ENCODE measurements at regions not wholly inside any gene's neighbourhood (a gene's known extent, or its start where the extent isn't known, plus 50 kb on each side); places are given as distances from the start of the nearest gene placed in this dataset.

GRCh38 chr18:22550366-22550765, 132.7 kb upstream of the CTAGE1 start:
- Histone ChIP-seq H3K27ac (ENCODE audit: low read depth, low read length) (no peak overlapping the region), H3K36me3 (ENCODE audit: control insufficient read depth in 1 of 2, insufficient read depth in 2 of 2, low read length in 2 of 2) (no peaks in the 10 kb centered on the region), H3K4me3 (ENCODE audit: low read depth in 1 of 2, low read length in 2 of 2) (no peak overlapping the region), H3K27me3 (ENCODE audit: control insufficient read depth in 1 of 2, insufficient read depth in 2 of 2, low read length in 2 of 2) (peaks cover 0 to 4% of the 10 kb centered on the region in 2 donors), H3K9me3 (ENCODE audit: control insufficient read depth in 1 of 2, low read length in 2 of 2) (no peaks in the 10 kb centered on the region), H3K9ac (ENCODE audit: low read depth in 1 of 2, low read length in 2 of 2) (no peak overlapping the region), H3K4me1 (ENCODE audit: control insufficient read depth in 1 of 2, insufficient read depth in 2 of 2, low read length in 2 of 2) (no peaks in the 10 kb centered on the region)

GRCh38 chr18:22550861-22551260, 133.1 kb upstream of the CTAGE1 start:
- no peak overlapping the region for H3K27ac ChIP-seq (ENCODE audit: low read depth, low read length)

GRCh38 chr18:22551536-22552151, 133.9 kb upstream of the CTAGE1 start:
- Histone ChIP-seq H3K36me3 (ENCODE audit: control insufficient read depth in 1 of 2, insufficient read depth in 2 of 2, low read length in 2 of 2) (no peaks in the 10 kb centered on the region), H3K9me3 (ENCODE audit: control insufficient read depth in 1 of 2, low read length in 2 of 2) (no peaks in the 10 kb centered on the region), H3K27ac (ENCODE audit: low read depth, low read length) (no peak overlapping the region), H3K4me1 (ENCODE audit: control insufficient read depth in 1 of 2, insufficient read depth in 2 of 2, low read length in 2 of 2) (no peaks in the 10 kb centered on the region), H3K4me3 (ENCODE audit: low read depth in 1 of 2, low read length in 2 of 2) (no peak overlapping the region), H3K27me3 (ENCODE audit: control insufficient read depth in 1 of 2, insufficient read depth in 2 of 2, low read length in 2 of 2) (peaks cover 0 to 4% of the 10 kb centered on the region in 2 donors), H3K9ac (ENCODE audit: low read depth in 1 of 2, low read length in 2 of 2) (no peak overlapping the region)

More at GRCh38 chr18:22550861-22551260, 133.1 kb upstream of the CTAGE1 start:
- Histone ChIP-seq H3K27me3 (ENCODE audit: control insufficient read depth in 1 of 2, insufficient read depth in 2 of 2, low read length in 2 of 2) (peaks cover 0 to 4% of the 10 kb centered on the region in 2 donors), H3K4me3 (ENCODE audit: low read depth in 1 of 2, low read length in 2 of 2) (no peak overlapping the region), H3K9ac (ENCODE audit: low read depth in 1 of 2, low read length in 2 of 2) (no peak overlapping the region), H3K4me1 (ENCODE audit: control insufficient read depth in 1 of 2, insufficient read depth in 2 of 2, low read length in 2 of 2) (no peaks in the 10 kb centered on the region), H3K36me3 (ENCODE audit: control insufficient read depth in 1 of 2, insufficient read depth in 2 of 2, low read length in 2 of 2) (no peaks in the 10 kb centered on the region), H3K9me3 (ENCODE audit: control insufficient read depth in 1 of 2, low read length in 2 of 2) (no peaks in the 10 kb centered on the region)

GRCh38 chr18:22552254-22552653, 134.5 kb upstream of the CTAGE1 start:
- H3K4me1 ChIP-seq (ENCODE audit: control insufficient read depth in 1 of 2, insufficient read depth in 2 of 2, low read length in 2 of 2) = no peaks in the 10 kb centered on the region
- H3K4me3 ChIP-seq (ENCODE audit: low read depth in 1 of 2, low read length in 2 of 2) = no peak overlapping the region
- H3K27me3 ChIP-seq (ENCODE audit: control insufficient read depth in 1 of 2, insufficient read depth in 2 of 2, low read length in 2 of 2) = peaks cover 0 to 4% of the 10 kb centered on the region in 2 donors
- H3K9me3 ChIP-seq (ENCODE audit: control insufficient read depth in 1 of 2, low read length in 2 of 2) = no peaks in the 10 kb centered on the region
- H3K27ac ChIP-seq (ENCODE audit: low read depth, low read length) = no peak overlapping the region
- no peaks in the 10 kb centered on the region for H3K36me3 ChIP-seq (ENCODE audit: control insufficient read depth in 1 of 2, insufficient read depth in 2 of 2, low read length in 2 of 2)
- H3K9ac ChIP-seq (ENCODE audit: low read depth in 1 of 2, low read length in 2 of 2) = no peak overlapping the region

- Histone ChIP-seq H3K27me3 (ENCODE audit: control insufficient read depth in 1 of 2, insufficient read depth in 2 of 2, low read length in 2 of 2) (peaks cover 0 to 4% of the 10 kb centered on the region in 2 donors), H3K4me3 (ENCODE audit: low read depth in 1 of 2, low read length in 2 of 2) (no peak overlapping the region), H3K27ac (ENCODE audit: low read depth, low read length) (no peak overlapping the region), H3K9me3 (ENCODE audit: control insufficient read depth in 1 of 2, low read length in 2 of 2) (no peaks in the 10 kb centered on the region), H3K36me3 (ENCODE audit: control insufficient read depth in 1 of 2, insufficient read depth in 2 of 2, low read length in 2 of 2) (no peaks in the 10 kb centered on the region), H3K9ac (ENCODE audit: low read depth in 1 of 2, low read length in 2 of 2) (no peak overlapping the region), H3K4me1 (ENCODE audit: control insufficient read depth in 1 of 2, insufficient read depth in 2 of 2, low read length in 2 of 2) (no peaks in the 10 kb centered on the region)
Measured at GRCh38 chr18:22552899-22553460, 135.3 kb upstream of the CTAGE1 start.

- Histone ChIP-seq H3K9me3 (ENCODE audit: control insufficient read depth in 1 of 2, low read length in 2 of 2) (no peaks in the 10 kb centered on the region), H3K27me3 (ENCODE audit: control insufficient read depth in 1 of 2, insufficient read depth in 2 of 2, low read length in 2 of 2) (no peaks in the 10 kb centered on the region), H3K4me3 (ENCODE audit: low read depth in 1 of 2, low read length in 2 of 2) (no peak overlapping the region), H3K9ac (ENCODE audit: low read depth in 1 of 2, low read length in 2 of 2) (no peak overlapping the region), H3K27ac (ENCODE audit: low read depth, low read length) (no peak overlapping the region), H3K4me1 (ENCODE audit: control insufficient read depth in 1 of 2, insufficient read depth in 2 of 2, low read length in 2 of 2) (peaks cover 0 to 9% of the 10 kb centered on the region in 2 donors), H3K36me3 (ENCODE audit: control insufficient read depth in 1 of 2, insufficient read depth in 2 of 2, low read length in 2 of 2) (no peaks in the 10 kb centered on the region)
Measured at GRCh38 chr18:22556222-22557167, 138.8 kb upstream of the CTAGE1 start.

- Histone ChIP-seq H3K36me3 (ENCODE audit: control insufficient read depth in 1 of 2, insufficient read depth in 2 of 2, low read length in 2 of 2) (no peaks in the 10 kb centered on the region), H3K4me1 (ENCODE audit: control insufficient read depth in 1 of 2, insufficient read depth in 2 of 2, low read length in 2 of 2) (peaks cover 0 to 9% of the 10 kb centered on the region in 2 donors), H3K27ac (ENCODE audit: low read depth, low read length) (no peak overlapping the region), H3K27me3 (ENCODE audit: control insufficient read depth in 1 of 2, insufficient read depth in 2 of 2, low read length in 2 of 2) (no peaks in the 10 kb centered on the region), H3K4me3 (ENCODE audit: low read depth in 1 of 2, low read length in 2 of 2) (no peak overlapping the region), H3K9ac (ENCODE audit: low read depth in 1 of 2, low read length in 2 of 2) (no peak overlapping the region), H3K9me3 (ENCODE audit: control insufficient read depth in 1 of 2, low read length in 2 of 2) (no peaks in the 10 kb centered on the region)
Measured at GRCh38 chr18:22557168-22557941, 139.6 kb upstream of the CTAGE1 start.

GRCh38 chr18:22558945-22559385, 141.2 kb upstream of the CTAGE1 start:
- Histone ChIP-seq H3K27ac (ENCODE audit: low read depth, low read length) (no peak overlapping the region), H3K27me3 (ENCODE audit: control insufficient read depth in 1 of 2, insufficient read depth in 2 of 2, low read length in 2 of 2) (no peaks in the 10 kb centered on the region), H3K4me1 (ENCODE audit: control insufficient read depth in 1 of 2, insufficient read depth in 2 of 2, low read length in 2 of 2) (peaks cover 0 to 17% of the 10 kb centered on the region in 2 donors), H3K36me3 (ENCODE audit: control insufficient read depth in 1 of 2, insufficient read depth in 2 of 2, low read length in 2 of 2) (no peaks in the 10 kb centered on the region), H3K9me3 (ENCODE audit: control insufficient read depth in 1 of 2, low read length in 2 of 2) (no peaks in the 10 kb centered on the region), H3K4me3 (ENCODE audit: low read depth in 1 of 2, low read length in 2 of 2) (peak overlapping the region; percentile 58 to 69), H3K9ac (ENCODE audit: low read depth in 1 of 2, low read length in 2 of 2) (peak overlapping the region in 1 of 2 donors; percentile 69)

- Histone ChIP-seq H3K9ac (ENCODE audit: low read depth in 1 of 2, low read length in 2 of 2) (peak overlapping the region; percentile 54 to 69), H3K36me3 (ENCODE audit: control insufficient read depth in 1 of 2, insufficient read depth in 2 of 2, low read length in 2 of 2) (no peaks in the 10 kb centered on the region), H3K27me3 (ENCODE audit: control insufficient read depth in 1 of 2, insufficient read depth in 2 of 2, low read length in 2 of 2) (no peaks in the 10 kb centered on the region), H3K9me3 (ENCODE audit: control insufficient read depth in 1 of 2, low read length in 2 of 2) (no peaks in the 10 kb centered on the region), H3K27ac (ENCODE audit: low read depth, low read length) (peak overlapping the region; percentile 71), H3K4me1 (ENCODE audit: control insufficient read depth in 1 of 2, insufficient read depth in 2 of 2, low read length in 2 of 2) (peaks cover 0 to 17% of the 10 kb centered on the region in 2 donors), H3K4me3 (ENCODE audit: low read depth in 1 of 2, low read length in 2 of 2) (peak overlapping the region; percentile 56 to 69)
Measured at GRCh38 chr18:22559414-22560274, 141.9 kb upstream of the CTAGE1 start.
